BLaER1 (cell line): ENCODE measurements at regions not wholly inside any gene's neighbourhood (a gene's known extent, or its start where the extent isn't known, plus 50 kb on each side); places are given as distances from the start of the nearest gene placed in this dataset.
"Not testable (repeated sequence)": the region's sequence is repeated elsewhere in the genome, so short reads cannot be mapped to it uniquely, and the experiment has no call there.

Experiments used
- H3K27ac ChIP-seq: shearing (Covaris generic); formaldehyde crosslinking; 2 replicates; pipeline ENCODE4 v1.8.1; 2022
- H3K27me3 ChIP-seq: shearing (Covaris generic); formaldehyde crosslinking; 2 replicates; pipeline ENCODE4 v1.8.1; 2022
- H3K36me3 ChIP-seq: shearing (Covaris generic); formaldehyde crosslinking; 2 replicates; pipeline ENCODE4 v1.8.1; 2022
- H3K4me1 ChIP-seq: shearing (Covaris generic); formaldehyde crosslinking; 2 replicates; pipeline ENCODE4 v1.8.1; 2022
- H3K4me2 ChIP-seq: shearing (Covaris generic); formaldehyde crosslinking; 2 replicates; pipeline ENCODE4 v1.8.1; 2022
- H3K4me3 ChIP-seq: shearing (Covaris generic); formaldehyde crosslinking; 2 replicates; pipeline ENCODE4 v1.8.1; 2022
- H3K9ac ChIP-seq: shearing (Covaris generic); formaldehyde crosslinking; 2 replicates; pipeline ENCODE4 v1.8.1; 2022
- H3K9me3 ChIP-seq: shearing (Covaris generic); formaldehyde crosslinking; 2 replicates; pipeline ENCODE4 v1.8.1; 2022
- H4K20me1 ChIP-seq: shearing (Covaris generic); formaldehyde crosslinking; 2 replicates; pipeline ENCODE4 v1.8.1; 2022
- Cebpa-rat ChIP-seq: shearing (Covaris generic); IDR thresholded peaks from 2 replicates; pipeline ENCODE4 v1.8.1; 2022

- H3K27me3 ChIP-seq = no peaks in the 10 kb centered on the region
- no peaks in the 10 kb centered on the region for H3K4me1 ChIP-seq
- no peak for TF ChIP-seq Cebpa-rat
- H3K4me3 ChIP-seq = no peak overlapping the region
- no peaks in the 10 kb centered on the region for H3K36me3 ChIP-seq
- no peak overlapping the region for H3K4me2 ChIP-seq
- no peak overlapping the region for H3K9ac ChIP-seq
- no peaks in the 10 kb centered on the region for H3K9me3 ChIP-seq
- H4K20me1 ChIP-seq = no peaks in the 10 kb centered on the region
- no peak overlapping the region for H3K27ac ChIP-seq
Measured at GRCh38 chr14:106083082-106083481, 556.7 kb downstream of the TMEM121 start.

DNA sequence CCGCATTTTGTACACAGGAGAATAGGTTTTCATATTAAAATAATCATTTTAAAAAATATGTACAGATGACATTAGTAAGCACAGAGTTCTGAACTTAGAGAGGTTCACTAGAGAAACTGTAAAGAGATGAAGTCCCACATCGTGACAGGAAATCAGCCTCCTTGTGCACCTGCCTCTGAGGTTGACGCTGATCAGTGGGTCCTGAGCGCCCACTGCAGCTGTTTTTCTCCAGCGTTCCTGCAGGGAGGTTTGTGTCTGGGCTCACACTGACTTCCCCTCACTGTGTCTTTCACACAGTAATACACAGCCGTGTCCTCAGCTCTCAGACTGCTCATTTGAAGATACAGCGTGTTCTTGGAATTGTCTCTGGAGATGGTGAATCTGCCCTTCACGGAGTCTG, 561.5 kb downstream of the TMEM121 start:
- Histone ChIP-seq H3K36me3 (no peaks in the 10 kb centered on the region), H3K9me3 (no peaks in the 10 kb centered on the region), H3K4me3 (no peak overlapping the region), H3K4me2 (no peak overlapping the region), H3K4me1 (no peaks in the 10 kb centered on the region), H3K27me3 (no peaks in the 10 kb centered on the region), H3K27ac (no peak overlapping the region), H3K9ac (no peak overlapping the region), H4K20me1 (no peaks in the 10 kb centered on the region)
- no peak for TF ChIP-seq Cebpa-rat

DNA sequence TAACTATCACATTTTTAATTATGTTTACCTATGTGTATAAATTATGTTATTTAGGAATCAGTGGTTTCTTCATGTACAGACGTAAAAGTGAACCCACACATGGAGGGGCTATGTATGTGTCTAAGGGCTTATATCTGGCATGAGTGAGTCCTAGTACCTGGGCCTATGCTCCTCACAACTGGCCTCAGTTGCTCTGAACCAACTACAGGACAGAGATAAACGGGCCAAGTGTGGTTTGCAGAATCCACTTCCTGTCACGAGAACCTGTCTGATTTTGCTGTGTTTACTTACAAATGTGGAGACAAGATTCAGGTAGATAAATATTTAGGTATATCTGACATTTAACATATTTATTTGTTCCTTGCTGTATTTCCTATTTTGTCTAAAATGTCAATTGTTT, 562.5 kb downstream of the TMEM121 start:
- not testable (repeated sequence) for H4K20me1 ChIP-seq, H3K36me3 ChIP-seq, H3K27me3 ChIP-seq, H3K9ac ChIP-seq, H3K27ac ChIP-seq, H3K4me2 ChIP-seq, H3K4me1 ChIP-seq, H3K9me3 ChIP-seq, H3K4me3 ChIP-seq

GRCh38 chr14:106094654-106095189, 568.3 kb downstream of the TMEM121 start:
- no peaks in the 10 kb centered on the region for H3K27me3 ChIP-seq
- no peak overlapping the region for H3K4me2 ChIP-seq
- H3K4me1 ChIP-seq = no peaks in the 10 kb centered on the region
- no peak for TF ChIP-seq Cebpa-rat
- H4K20me1 ChIP-seq = no peaks in the 10 kb centered on the region
- no peak overlapping the region for H3K27ac ChIP-seq
- no peaks in the 10 kb centered on the region for H3K9me3 ChIP-seq
- H3K4me3 ChIP-seq = no peak overlapping the region
- H3K9ac ChIP-seq = no peak overlapping the region
- H3K36me3 ChIP-seq = no peaks in the 10 kb centered on the region

GRCh38 chr14:106107703-106108102, 581.3 kb downstream of the TMEM121 start:
- H3K4me3 ChIP-seq = no peak overlapping the region
- H3K27ac ChIP-seq = no peak overlapping the region
- TF ChIP-seq Cebpa-rat = no peak
- H3K9me3 ChIP-seq = no peaks in the 10 kb centered on the region
- H3K36me3 ChIP-seq = no peaks in the 10 kb centered on the region
- H3K27me3 ChIP-seq = no peaks in the 10 kb centered on the region
- H3K4me1 ChIP-seq = no peaks in the 10 kb centered on the region
- no peak overlapping the region for H3K4me2 ChIP-seq
- H3K9ac ChIP-seq = no peak overlapping the region
- no peaks in the 10 kb centered on the region for H4K20me1 ChIP-seq

DNA sequence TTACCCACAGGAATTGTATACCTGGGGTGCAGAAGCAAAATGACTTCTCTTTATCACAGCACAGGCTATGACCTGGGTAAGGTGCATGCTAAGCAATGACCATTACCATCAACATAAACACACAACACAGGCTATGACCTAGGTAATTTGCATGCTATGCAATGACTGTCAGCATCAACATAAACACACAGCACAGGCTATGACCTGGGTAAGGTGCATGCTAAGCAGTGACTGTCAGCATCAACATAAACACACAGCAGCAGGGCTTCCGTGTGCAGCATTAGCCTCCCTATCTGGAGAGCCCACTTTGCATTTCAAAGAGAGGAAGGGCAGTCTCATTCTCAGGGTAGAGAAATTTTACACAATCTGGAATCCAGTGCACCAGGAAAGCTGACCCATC, 583.0 kb downstream of the TMEM121 start:
- Histone ChIP-seq H3K9me3 (no peaks in the 10 kb centered on the region), H3K4me1 (no peaks in the 10 kb centered on the region), H3K4me3 (no peak overlapping the region), H3K27ac (no peak overlapping the region), H3K9ac (no peak overlapping the region), H3K27me3 (no peaks in the 10 kb centered on the region), H4K20me1 (no peaks in the 10 kb centered on the region), H3K36me3 (no peaks in the 10 kb centered on the region), H3K4me2 (no peak overlapping the region)
- TF ChIP-seq Cebpa-rat = no peak

- TF ChIP-seq Cebpa-rat = no peak
- Histone ChIP-seq H3K27ac (peak overlapping the region; percentile 70; the same call in 1 of the 2 replicates), H3K27me3 (no peaks in the 10 kb centered on the region), H3K9me3 (no peaks in the 10 kb centered on the region), H3K4me1 (peaks cover 52% of the 10 kb centered on the region), H3K4me3 (no peak overlapping the region), H3K36me3 (no peaks in the 10 kb centered on the region), H3K9ac (no peak overlapping the region), H4K20me1 (no peaks in the 10 kb centered on the region), H3K4me2 (peak overlapping the region; percentile 55)
Measured at GRCh38 chr14:106115401-106115800, 589.0 kb downstream of the TMEM121 start.

- H3K27me3 ChIP-seq, H3K9me3 ChIP-seq, H3K9ac ChIP-seq, H3K36me3 ChIP-seq, H4K20me1 ChIP-seq, H3K4me3 ChIP-seq: not testable (repeated sequence)
- Histone ChIP-seq H3K4me1 (peaks cover 57% of the 10 kb centered on the region), H3K27ac (peak overlapping the region; percentile 70), H3K4me2 (peak overlapping the region; percentile 67)
Measured at GRCh38 chr14:106116339-106116930, 590.1 kb downstream of the TMEM121 start.

DNA sequence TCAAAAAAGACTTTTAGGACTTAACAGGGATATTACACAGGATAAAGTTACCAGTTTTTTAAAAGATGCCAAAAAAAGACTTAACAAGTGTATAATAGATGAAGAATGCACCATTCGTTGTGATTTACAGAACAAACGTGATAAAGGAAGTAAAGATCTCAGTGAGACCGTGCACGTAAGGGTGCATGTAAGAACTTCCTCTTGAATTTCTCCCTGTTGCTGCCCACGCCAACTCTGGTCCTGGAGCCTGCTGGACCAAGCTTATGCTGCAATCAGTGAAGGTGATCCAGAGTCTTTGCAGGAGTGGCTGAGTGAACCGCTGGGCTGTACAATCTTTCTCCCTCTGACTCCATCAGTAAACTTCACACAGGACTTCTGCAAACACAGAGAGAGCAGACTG, 593.7 kb downstream of the TMEM121 start:
- Histone ChIP-seq H3K4me1 (peaks cover 64% of the 10 kb centered on the region), H3K9ac (no peak overlapping the region; the same call in 1 of the 2 replicates), H4K20me1 (no peaks in the 10 kb centered on the region), H3K4me2 (peak overlapping the region; percentile 60), H3K36me3 (no peaks in the 10 kb centered on the region), H3K27me3 (no peaks in the 10 kb centered on the region), H3K4me3 (no peak overlapping the region), H3K9me3 (no peaks in the 10 kb centered on the region), H3K27ac (0 out of 2 replicates have a peak overlapping the region, but pooled peaks have one; percentile 35)
- TF ChIP-seq Cebpa-rat = no peak

DNA sequence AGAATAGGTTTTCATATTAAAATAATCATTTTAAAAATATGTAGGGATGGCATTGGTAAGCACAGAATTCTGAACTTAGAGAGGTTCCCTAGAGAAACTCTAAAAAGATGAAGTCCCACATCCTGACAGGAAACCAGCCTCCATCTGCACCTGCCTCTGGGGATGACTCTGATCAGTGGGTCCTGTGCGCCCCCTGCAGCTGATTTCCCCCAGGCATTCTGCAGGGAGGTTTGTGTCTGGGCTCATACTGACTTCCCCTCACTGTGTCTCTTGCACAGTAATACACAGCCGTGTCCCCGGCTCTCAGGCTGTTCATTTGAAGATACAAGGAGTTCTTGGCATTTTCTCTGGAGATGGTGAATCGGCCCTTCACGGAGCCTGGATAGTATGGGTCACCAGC, 602.9 kb downstream of the TMEM121 start:
- Histone ChIP-seq H3K4me3 (0 out of 2 replicates have a peak overlapping the region, but pooled peaks have one; percentile 11), H3K4me2 (peak overlapping the region; percentile 73), H3K27me3 (no peaks in the 10 kb centered on the region), H3K9ac (no peak overlapping the region), H3K36me3 (no peaks in the 10 kb centered on the region), H3K4me1 (peaks cover 28% of the 10 kb centered on the region), H3K9me3 (no peaks in the 10 kb centered on the region), H3K27ac (peak overlapping the region; percentile 72), H4K20me1 (no peaks in the 10 kb centered on the region)
- no peak for TF ChIP-seq Cebpa-rat

GRCh38 chr14:106129904-106130661, 603.7 kb downstream of the TMEM121 start:
- H3K4me1 ChIP-seq = peaks cover 28% of the 10 kb centered on the region
- not testable (repeated sequence) for H3K9me3 ChIP-seq

DNA sequence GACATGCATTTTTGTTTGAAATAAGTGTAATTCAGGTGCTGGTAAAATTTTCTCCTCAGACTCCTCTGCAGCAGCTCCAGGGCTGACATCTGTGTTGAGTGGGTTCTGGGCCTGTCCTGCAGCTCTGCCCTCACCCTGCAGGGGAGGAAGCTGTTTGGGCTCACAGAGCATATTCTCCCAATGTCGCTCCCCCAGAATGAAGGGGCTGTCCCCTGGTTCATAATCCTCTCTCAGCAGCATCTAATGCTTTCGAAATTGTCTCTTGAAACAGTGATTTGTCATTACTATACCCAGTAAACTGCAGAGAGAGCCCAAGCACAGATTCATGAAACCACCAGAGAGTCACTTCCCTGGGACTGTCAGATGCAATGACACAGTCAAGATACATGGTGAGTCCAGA, 606.7 kb downstream of the TMEM121 start:
- H3K9ac ChIP-seq, H3K36me3 ChIP-seq, H3K9me3 ChIP-seq, H3K27me3 ChIP-seq, H3K27ac ChIP-seq, H4K20me1 ChIP-seq, H3K4me2 ChIP-seq, H3K4me3 ChIP-seq: not testable (repeated sequence)
- peaks cover 22% of the 10 kb centered on the region for H3K4me1 ChIP-seq

More at GRCh38 chr14:106129904-106130661, 603.7 kb downstream of the TMEM121 start:
- not testable (repeated sequence) for H3K9ac ChIP-seq, H3K36me3 ChIP-seq, H3K27me3 ChIP-seq, H4K20me1 ChIP-seq
- 0 out of 2 replicates have a peak overlapping the region, but pooled peaks have one; percentile 11 for H3K4me3 ChIP-seq
- peak overlapping the region; percentile 73 for H3K4me2 ChIP-seq
- peak overlapping the region; percentile 53 for H3K27ac ChIP-seq
